Fibroblast of skin of abdomen (primary cell): ENCODE measurements at regions not wholly inside any gene's neighbourhood (a gene's known extent, or its start where the extent isn't known, plus 50 kb on each side); places are given as distances from the start of the nearest gene placed in this dataset.
"Not testable (repeated sequence)": the region's sequence is repeated elsewhere in the genome, so short reads cannot be mapped to it uniquely, and the experiment has no call there.

Source experiments
- DNase-seq: peaks from one replicate; pipeline ENCODE4 v3.0.0-alpha.2; 2013

DNA sequence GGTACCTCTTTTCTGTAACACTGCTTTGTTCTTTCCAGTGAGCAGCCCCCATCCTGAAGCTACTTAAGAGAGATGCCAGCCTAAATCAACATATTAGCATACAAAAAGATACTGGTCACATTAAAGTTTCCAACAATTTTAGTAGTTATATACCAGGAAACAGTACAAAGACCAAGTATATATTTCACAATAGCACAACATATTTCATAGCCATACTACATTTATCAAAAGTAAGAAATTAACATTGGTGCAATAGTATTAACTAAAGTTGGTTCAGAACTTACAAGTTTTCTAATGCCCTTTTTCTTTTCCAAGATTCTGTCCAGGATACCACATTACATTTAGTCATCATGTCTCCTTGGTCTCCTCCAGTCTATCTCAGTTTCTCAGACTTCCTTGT, 641.0 kb upstream of the GJE1 start:
- DNase-seq: no peak

GRCh38 chr6:141490982-141491381, 641.7 kb upstream of the GJE1 start:
- no peak for DNase-seq

DNA sequence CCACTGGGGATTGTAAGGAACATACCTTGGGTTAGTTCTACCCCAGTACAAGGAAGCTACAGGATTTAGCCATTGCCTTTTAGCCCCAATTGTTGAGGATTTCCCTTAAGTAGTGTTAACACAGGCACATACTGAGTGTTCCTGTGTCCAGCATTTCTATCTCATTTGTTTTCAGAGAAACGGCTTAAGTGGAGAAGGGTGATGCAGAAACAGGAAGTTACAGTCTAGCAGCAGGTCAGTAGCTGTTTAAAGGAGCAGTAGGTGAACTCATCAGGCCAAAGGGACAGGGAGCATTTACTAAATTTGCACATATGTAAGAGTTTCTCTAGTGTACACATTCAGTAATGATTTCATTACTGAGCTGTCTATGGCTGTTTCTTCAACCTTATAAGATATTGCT, 644.2 kb upstream of the GJE1 start:
- peak; percentile 4 for DNase-seq

GRCh38 chr6:141486942-141487341, 645.8 kb upstream of the GJE1 start:
- no peak for DNase-seq

- DNase-seq: peak; percentile 24
These were observed 648.0 kb upstream of the GJE1 start for GRCh38 chr6:141484711-141485110.

- peak; percentile 96 for DNase-seq
These were observed 649.1 kb upstream of the GJE1 start for GRCh38 chr6:141483598-141484061.

DNA sequence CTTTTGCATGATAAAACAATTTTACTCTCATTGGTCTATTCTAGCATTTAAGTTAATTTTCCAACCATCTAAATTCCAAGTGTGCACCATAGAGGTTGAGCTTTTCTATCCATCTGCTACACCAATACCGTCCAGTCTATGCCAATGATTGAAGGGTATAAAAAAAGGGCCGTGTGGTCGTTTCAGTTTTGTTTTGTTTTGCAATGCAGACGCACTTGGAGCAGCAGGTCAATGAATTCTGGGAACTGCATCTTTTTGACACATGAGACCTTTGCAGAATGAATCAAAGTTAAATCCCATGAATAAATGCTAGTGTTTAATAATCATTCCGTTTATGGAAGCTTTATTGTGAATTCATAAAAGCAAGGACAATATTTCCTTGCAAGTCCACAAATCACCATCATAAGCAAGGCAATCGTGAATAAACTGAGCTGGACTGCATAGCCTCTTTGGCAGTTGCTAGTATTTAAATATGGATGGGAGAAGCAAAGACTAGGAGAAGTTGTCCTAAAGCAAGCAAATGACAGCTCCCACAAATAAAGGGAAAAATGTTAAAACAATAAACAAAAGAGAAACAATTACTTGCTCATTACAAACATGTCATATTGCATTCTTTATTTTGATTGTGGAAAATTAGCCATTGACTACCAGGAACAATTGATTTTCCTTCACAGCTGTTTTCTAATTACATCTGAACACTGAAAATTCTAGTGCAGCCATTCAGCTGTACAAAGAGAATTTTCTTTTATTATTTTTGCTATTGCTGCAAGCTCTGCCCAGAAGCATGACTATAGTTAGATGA, 649.7 kb upstream of the GJE1 start:
- no peak for DNase-seq

DNA sequence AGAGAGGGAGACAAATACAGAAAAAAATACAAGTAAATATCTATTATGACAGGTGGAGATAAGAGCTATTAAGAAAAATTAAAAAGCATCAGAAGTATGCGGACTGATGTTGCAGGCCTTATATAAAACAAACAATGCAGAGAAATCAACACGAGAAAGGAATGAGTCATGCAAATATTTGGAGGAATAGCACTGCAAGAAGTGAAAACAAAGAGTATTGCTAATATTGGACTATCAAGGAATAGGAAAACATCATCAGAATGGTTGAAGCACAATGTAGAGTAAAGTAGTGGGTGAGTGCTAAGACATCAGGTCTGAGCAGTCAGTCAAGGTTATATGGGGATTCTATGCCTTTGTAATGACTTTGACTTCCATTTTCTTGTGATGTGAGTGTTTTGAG, 657.5 kb upstream of the GJE1 start:
- DNase-seq: no peak

DNA sequence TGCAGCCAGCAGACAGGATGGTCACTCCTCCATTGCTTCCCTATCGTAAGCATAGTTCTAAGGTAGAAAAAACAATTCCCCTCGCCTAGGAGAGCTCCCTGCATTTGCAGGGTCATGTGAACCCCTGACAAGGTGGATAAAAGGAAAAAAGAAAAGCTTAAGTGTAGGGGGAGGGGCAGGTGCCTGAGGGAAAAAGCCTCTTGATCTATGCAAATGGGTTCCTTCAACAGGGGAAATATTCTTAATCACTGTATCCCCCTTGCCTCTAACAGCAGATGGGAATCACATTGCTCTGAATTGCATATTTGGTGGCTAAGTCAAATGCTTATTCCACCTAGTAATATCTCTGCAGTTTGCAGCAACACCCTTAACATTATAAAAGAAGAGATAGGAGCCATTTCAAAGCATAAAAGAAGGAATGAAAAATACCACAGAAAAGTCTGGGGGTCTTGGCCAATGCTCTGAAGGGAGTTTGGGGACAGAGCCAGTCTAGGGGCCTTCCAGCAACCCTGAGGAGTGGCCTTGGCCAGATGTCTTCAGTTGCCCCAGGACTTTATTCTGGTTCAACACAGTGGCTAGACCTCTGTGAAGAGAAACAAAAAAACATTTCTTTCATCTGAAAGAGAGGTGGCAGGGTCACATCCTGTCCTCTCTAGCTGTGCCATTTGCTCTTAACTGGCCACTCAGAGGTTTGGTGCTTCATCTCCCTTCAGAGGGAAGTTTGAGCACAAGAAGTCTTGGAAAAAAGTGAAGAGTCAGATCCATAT, 660.4 kb upstream of the GJE1 start:
- peak; percentile 18 for DNase-seq

GRCh38 chr6:141470810-141471209, 661.9 kb upstream of the GJE1 start:
- no peak for DNase-seq

DNA sequence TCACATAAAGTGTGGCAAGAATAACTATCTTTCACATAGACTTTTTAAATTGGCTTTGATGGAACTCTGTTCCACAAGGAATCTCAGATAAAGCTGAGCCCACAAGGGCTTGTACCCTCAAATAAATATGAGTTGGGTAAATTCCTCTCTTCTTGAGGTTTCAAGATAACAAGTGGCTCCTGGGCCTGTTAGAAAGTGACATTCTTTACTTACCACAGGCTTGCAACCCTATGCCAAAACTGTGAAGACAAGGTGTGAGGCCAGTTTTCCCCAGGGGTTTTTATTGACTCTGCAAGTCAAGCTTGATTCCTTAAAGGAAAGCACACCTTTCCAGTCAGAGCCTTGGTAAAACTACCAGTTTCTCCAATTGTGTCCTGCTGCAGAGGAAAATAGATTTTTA, 664.8 kb upstream of the GJE1 start:
- DNase-seq: peak; percentile 42

DNA sequence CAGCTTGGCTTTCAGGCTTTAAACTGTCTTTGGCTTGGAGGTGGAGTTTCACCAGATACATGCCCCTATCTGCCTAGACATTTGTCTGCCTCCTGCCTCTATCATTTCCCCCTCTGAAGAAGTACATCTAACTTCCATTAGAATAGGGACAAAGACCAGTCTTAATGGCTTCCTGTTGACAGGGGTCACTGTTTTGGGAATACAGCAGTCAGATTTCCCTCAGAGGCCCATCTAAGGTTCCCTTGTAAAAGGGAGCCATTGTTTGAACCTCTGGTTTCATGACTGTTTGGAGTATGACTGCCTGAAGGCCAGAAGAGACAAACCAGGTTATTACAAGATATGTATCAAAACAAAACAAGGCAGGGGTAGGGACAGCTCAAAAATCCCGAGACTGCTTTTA, 665.7 kb upstream of the GJE1 start:
- no peak for DNase-seq

- no peak for DNase-seq
These were observed 667.8 kb upstream of the GJE1 start for GRCh38 chr6:141464896-141465295.

DNA sequence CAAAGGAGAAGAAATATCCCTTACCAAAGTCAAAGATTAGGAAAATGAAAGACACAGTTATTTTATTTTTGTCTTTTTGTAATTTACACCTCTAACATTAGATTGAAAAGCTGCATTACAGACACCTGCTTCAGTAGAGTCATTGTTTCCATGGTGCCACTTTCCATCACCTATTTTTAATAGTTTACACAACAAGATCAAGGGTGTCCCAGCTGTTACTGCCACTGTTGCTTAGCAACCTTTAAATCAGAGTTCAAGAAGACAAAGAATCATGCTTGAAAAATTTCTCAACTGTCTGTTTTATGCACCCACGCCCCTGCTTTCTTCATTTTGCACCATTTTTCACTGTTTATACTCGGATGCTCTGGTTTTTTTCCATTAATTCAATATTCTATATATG, 668.2 kb upstream of the GJE1 start:
- peak; percentile 29 for DNase-seq

DNA sequence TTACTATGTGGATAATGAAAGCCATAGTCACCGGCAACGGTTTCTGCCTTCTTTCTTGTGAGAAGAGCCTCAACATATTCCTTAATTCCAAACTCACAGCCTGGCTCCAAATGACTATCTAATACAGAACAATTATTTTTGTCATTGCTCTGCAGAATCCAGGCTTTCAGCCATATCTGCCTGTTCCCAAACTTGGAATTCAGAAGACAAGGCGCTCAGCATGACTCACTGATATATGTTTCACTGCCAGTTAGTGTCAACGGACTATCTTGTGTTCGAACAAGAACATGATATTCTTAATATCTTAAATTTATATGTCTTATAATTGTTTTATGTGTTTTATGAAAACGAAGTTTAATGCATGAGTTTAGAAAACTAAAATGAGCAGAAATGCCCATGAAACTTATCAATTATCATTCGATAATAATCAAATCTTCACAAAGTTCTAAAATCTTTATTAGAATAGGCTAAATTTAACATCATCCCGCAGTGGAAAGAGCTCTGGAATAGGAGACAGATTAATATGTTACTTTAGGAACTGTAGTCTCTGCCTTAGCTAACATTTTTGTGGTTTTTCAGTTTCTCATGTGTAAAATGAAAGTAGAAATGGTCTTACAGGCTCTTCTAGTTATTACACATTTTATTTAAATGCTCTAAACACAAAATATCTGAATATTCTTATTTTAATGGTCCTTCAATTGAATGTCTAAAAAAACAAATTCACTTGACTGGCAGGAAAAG, 669.3 kb upstream of the GJE1 start:
- DNase-seq: peak; percentile 50

- no peak for DNase-seq
These were observed 671.8 kb upstream of the GJE1 start for GRCh38 chr6:141460743-141461484.

DNA sequence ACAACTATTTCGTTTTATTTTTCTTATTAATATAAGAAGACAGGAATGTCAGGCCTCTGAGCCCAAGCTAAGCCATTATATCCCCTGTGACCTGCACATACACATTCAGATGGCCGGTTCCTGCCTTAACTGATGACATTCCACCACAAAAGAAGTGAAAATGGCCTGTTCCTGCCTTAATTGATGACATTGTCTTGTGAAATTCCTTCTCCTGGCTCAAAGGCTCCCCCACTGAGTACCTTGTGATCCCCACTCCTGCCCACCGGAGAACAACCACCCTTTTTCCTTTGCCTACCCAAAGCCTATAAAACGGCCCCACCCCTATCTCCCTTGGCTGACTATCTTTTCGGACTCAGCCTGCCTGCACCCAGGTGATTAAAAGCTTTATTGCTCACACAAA, 672.5 kb upstream of the GJE1 start:
- not testable (repeated sequence) for DNase-seq

DNA sequence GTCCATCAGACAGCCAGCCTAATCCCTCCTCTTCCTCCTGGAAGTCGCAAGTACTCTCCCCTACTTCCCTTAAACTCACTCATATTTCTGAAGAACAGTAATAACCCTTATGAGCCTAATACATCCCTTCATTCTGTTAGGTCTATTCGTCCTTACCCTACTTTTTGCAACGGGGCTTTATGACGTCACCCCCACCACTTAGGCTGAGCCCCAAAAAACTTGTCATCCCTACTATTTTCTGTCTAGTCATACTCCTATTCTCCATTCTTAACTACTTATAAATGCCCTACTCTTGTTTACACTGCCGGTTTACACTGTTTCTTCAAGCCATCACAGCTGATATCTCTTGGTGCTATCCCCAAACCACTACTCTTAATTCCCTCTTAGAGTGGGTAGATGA, 674.7 kb upstream of the GJE1 start:
- not testable (repeated sequence) for DNase-seq

DNA sequence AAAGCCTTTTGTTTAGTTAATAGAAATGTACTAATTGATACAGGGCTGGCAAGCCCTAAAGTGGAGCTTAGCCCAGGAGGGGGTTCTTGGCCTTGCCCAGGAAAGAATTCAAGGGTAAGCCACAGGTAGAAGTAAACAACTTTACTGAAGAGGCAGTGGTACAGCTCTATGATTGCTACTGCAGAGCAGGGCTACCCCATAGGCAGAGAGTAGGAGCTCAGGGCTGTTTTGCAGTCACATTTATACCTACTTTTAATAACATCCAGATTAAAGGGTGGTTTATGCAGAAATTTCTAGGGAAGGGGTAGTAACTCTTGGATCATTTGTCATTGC, 680.4 kb upstream of the GJE1 start:
- DNase-seq: no peak

DNA sequence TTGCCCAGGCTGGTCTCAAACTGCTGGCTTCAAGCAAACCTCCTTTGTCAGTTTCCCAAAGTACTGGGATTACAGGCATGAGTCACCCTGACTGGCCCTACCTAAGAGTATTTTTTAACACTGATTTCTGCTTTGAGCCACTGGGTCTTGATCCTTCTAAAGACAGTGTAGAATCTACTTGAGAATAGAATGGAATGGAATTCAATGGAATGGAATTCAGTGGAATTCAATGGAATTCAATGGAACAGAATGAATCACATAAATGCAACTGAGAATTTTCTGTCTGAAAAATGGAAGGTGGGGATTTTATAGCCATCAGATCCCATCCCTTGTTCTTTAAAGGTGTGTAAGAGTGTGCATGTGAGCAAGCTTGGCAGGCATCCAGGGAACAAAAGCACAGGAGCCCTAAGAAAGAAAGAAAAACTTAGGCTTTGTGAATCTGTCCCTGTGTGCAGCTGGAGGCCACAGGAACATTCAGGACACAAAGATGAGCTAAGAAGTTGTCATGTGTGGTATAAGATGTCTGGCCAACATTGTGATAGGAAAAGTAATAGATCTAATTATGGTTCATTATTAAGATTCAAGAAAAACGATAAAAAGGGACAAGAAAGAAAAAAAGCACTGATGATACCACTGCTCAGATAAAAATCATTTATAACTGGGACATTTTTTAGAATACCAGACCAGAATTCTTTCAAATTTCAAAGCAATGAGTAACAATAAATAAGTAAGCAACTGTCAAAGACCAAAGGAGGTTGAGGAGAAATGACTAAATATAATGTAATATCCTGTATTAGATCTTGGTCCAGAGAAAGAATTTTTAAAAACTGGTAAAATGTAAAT, 681.0 kb upstream of the GJE1 start:
- DNase-seq: peak; percentile 85

GRCh38 chr6:141451181-141451510, 681.6 kb upstream of the GJE1 start:
- DNase-seq: no peak
